Kidney tubule cell (primary cell): ENCODE measurements at regions not wholly inside any gene's neighbourhood (a gene's known extent, or its start where the extent isn't known, plus 50 kb on each side); places are given as distances from the start of the nearest gene placed in this dataset.
A peak's percentile ranks its signal among the peaks of the same experiment; 100 is the strongest.

Experiments used
- DNase-seq: peaks from one replicate; pipeline ENCODE4 v3.0.0-alpha.2; 2018; ENCODE audit warnings: low spot score

DNA sequence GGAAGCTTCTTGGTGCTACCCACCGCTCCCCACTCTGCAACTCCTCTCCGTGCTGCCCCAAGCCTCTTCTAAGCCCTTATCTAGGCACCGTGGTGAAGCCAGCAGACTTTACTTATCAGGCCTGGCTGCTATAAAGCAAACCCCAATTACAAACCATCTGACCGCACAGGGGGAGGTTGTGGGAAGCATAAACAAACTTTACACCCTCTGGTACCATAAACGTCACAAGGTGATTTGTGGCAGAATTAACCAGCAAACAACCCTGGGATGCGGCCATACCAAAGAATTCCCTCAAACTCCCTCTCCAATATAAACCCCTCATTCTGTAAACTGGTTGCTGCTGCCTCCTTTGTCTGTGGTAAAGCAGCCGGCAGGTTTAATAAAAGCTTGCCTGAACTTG is 55.2 kb downstream of the MAGEC2 start:
- DNase-seq, result no peak

DNA sequence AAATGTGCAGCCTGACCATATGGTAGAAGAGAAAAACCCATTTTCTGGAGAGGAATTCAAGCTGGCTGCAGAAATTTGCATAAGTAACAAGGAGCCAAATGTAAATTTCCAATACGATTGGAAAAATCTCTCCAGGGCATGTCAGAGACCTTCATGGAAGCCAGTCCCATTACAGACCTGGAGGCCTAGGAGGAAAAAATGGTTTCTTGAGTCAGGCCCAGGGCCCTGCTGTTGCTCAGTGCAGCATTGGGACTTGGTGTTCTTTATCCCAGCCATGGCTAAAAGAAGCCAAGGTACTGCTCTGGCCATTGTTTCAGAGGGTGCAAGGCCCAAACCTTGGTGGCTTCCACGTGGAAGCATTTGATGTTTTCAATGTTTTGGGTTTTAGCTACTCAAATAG is 70.6 kb downstream of the MAGEC2 start:
- DNase-seq, result no peak

DNA sequence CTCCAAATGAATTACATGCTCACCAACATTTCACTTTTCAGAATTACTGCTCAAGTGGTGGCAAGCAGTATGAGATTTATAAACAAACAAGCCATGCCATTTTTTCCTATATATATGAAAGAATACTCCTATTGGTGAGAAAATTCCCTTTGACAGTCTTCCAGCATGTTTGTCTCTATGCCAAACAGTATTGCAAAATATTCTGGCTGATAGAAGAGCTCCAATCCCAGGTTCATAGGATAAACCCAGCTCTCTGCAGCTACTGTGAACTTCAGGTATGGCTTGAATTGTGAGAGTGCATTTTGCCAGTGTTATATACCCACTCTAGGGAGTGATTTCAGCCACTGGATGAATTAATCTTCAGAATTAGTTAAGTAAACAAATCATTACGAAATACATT is 108.8 kb downstream of the MAGEC2 start:
- no peak for DNase-seq

DNA sequence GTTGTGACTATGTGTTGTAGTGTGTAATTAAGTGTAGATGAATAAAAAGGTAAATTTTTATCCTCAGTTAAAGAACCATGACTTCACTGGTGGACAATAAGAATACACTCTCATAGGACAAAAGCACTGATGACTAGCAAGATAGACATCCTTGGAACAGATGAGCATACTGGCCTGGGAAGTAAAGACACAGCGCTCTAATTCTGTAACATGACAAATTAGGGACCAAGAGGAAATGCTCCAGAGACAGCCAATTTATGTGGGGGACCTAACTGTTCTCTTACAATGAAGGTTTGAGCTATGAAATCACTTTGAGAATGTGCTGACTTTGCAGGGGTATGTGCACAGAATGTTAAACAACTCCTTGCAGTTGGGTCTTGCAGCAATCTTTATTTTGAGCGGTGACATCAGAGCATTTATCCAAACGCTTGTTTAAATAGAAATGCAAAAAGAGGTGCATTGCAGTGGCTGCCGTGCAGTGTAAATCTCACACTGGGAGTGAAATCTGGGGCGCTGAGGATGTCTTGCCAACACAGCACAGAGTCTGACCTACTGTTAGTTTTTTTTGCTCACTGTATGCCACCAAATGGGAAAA is 109.3 kb downstream of the MAGEC2 start:
- no peak for DNase-seq

DNA sequence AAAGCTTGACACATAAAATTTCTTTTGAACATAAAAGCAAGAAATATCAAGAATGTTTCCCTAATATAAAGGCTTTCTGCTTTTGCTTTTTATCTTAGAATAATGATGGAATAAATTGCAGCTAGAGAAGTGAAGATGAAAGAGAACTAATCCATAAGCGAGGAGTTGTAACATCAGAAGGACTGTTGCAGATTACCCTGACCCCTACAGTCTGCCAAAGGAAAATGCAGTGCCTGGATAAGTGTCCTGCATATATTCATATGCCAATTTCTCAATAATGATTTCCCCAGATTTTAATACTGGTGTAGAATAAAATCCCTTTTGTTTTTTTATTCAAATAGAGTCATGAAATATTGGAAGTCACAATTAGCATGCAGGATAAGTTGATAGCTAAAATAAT is 115.9 kb downstream of the MAGEC2 start:
- peak; percentile 6 for DNase-seq

DNA sequence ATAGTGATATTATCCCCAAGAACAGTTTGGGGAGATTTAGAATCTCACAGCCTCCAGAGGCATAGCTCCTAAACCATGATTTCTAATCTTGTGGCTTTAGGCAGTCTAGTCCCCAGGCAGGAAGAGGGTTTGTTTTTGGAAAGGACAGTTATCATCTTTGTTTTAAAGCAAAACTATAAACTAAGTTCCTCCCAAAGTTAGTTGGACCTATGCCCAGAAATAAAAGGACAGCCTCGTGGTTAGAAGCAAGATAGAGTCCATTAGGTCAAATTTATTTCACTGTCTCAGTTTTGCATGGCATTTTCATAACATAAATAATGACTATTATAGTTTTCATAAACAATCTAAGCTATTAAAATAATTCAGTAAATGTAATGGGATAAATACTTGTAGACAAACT is 120.5 kb downstream of the MAGEC2 start:
- no peak for DNase-seq

DNA sequence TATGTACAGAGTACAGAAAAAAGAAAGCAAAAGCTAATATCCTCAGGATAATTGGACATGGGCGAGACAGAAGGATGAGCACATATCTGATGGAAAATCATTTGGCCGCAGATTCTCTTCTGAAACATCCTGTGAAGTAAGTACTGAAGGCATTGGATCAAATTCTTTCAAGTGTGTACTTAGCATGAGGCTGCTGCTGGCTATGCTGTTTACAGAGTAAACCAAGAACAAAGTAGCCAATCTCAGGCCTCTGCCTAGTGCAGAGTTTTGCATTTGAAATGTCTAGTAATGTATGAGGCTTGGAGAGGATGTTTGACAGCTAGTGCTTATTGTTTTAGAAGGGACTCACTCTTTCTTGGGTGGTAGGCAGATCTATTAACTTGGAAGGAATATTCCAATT is 128.5 kb downstream of the MAGEC2 start:
- no peak for DNase-seq

DNA sequence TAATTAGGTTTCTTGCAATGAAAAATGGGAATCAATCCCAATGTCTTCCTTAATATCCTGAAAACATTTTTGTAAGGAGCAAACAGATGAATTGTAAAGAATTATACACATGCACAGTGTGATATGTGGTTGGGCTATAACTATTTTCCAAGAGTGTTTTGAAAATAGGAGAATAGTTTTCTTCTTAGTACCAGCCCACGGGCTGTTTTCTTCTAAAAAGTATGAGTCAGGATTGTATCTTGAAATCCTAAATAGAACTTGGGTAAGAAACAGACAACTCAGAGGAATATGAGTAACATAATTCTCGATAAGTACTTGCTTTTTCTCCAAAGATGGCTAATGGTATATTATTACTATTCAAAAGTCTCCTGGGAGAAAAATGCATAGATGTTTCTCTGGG is 136.7 kb downstream of the MAGEC2 start:
- DNase-seq, result no peak

DNA sequence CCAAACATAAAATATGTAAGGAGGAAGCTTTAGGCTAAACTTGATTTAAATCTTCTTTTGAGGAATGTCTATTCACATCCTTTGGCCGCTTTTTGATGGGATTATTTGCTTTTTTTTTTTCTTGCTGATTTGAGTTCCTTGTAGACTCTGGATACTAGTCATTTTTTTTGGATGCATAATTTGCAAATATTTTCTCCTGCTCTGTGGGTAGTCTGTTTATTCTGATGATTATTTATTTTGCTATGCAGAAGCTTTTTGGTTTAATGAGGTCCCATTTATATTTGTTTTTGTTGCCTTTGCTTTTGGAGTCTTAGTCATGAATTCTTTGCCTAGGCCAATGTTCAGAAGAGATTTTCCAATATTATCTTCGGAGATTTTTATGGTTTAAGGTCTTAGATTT is 144.9 kb downstream of the MAGEC2 start:
- no peak for DNase-seq

DNA sequence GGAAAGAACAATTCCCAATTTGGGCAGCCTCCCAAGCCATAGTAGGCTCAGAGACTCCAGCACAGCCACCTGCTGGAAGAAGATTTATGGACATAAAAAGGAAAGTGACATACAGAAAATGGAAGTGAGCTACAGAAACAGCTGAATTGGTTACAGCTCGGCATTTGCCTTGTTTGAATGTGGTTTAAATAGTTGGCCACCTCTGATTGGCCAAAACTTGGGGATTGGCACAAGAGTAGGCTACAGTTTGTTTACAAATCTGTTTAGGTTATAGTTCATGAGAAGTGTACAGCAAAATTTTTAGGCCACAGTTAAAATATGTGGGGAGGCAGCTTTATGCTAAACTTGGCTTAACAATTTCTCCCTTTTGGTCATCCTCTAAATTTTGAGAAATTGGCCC is 150.4 kb downstream of the MAGEC1 start:
- DNase-seq, result no peak

DNA sequence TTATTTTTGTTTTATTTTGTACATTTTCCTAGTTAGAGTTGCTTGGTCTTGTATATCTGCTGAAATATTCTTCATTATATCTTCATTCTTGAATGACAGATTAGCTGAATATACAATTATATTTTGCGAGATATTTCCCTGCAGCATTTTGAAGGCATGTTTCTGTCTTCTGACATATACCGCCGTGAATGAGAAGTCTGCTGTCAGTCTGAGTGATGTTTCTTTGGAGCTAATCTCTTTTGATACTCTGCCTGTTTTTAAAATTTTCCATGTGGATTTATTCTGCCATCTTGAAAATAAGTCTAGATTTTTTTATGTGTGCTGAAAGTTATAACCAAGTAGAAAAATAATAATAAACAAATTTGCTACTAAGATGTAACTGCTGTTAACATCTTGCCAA is 148.5 kb downstream of the MAGEC1 start:
- DNase-seq, result no peak

DNA sequence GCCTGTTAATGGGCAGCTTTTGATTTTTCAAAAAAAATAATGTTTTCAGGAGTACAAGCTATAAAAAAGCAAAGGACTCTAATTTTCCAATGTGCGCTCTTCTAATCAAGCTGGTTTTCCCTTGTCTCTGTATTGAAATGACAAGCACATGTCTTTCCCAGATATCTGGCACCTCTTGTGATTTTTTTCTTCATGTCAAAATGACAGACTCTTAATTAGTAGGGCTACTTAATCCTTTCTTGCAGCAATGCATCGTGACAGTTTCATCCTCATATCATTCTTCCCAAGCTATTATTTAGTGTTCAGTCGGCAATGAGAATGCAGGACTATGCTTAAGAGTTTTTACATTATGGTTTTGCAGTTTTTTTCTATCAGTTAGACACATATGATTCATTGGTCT is 139.5 kb downstream of the MAGEC1 start:
- DNase-seq, result no peak

DNA sequence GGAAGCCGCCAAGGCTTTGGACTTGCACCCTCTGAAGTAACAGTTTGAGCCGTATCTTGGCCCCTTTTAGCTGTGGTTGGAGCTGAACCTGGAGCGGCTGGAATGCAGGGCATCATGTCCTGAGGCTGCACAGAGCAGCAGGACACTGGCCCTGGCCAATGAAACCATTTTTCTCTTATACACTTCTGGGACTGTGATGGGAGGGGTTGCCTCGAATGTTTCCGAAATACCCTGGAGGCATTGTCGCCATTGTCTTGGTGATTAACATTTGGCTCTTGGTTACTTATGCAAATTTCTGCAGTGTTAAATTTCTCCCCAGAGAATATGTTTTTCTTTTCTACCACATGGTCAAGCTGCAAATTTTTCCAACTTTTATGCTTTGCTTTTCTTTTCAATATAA is 137.2 kb downstream of the MAGEC1 start:
- DNase-seq, result no peak

DNA sequence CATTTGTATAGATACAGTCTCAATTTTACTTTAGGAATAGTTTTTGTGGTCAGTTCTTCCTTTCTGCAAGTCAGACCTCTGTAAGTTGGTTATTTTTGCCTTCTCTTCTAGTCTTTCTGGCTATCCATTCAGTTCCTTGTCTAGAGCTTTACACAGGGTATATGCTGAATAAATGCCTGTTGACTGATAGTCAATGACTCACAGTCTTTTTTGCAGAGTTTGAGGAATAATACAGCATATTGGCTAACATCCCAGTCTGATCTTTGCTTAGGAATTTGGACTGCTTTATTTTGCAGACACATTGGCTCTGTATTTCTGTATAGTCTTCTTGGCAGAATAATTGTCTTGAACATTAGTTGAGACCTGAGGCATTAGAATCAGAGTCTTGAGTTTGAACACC is 132.4 kb downstream of the MAGEC1 start:
- DNase-seq, result no peak

DNA sequence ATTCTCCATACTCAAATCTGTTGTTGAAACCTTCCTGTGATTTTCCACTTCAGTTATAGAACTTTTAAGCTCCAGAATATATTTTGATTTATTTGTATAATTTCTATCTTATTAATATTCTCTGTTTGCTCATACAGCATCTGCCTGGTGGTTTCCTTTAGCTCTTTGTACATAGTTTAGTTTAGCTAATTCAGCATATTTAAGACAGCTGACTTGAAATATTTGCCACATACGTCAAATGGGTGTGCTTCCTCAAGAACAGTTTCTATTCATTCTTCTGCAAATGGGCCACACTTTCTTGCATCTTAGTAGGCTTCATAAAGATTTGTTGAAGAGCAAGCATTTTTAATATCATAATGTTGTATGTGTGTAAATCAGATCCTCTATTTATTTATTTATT is 101.8 kb downstream of the MAGEC1 start:
- DNase-seq, result no peak

DNA sequence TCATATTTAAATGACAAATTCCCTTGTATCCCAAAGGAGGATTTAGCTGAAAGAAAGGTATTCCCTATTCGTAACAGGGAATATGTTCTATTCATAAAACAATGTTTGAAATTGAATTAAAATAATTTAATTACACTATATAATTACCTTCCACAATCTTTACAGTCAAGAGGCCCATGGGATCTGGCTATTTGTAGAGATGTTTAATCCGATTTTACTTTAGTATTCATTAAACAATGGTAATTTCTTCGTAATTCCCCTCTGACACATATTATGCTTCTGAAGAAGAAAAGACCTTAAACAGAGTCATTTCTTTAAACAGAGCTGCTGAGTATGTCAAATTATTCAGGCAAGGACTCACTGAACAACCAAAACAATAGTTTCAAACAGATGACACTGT is 98.8 kb downstream of the MAGEC1 start:
- no peak for DNase-seq

DNA sequence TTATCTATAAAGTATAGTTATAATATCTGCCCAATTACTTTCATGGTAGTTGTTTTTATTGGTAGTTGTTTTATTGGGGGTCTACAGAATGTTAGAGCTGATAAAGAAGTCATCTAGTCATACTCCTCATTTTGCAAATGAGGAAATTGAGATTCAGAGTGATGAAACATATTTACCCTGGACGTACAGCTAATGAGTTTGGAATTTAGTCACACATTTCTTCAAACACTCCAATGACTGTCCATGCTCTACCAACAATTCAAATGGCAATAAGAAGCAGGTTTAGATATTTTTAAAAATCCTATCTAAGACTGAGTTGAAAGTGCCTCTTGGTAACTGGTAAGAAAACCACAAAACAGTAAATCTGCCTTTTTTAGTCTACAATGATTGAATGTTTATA is 98.2 kb downstream of the MAGEC1 start:
- DNase-seq, result peak; percentile 17

DNA sequence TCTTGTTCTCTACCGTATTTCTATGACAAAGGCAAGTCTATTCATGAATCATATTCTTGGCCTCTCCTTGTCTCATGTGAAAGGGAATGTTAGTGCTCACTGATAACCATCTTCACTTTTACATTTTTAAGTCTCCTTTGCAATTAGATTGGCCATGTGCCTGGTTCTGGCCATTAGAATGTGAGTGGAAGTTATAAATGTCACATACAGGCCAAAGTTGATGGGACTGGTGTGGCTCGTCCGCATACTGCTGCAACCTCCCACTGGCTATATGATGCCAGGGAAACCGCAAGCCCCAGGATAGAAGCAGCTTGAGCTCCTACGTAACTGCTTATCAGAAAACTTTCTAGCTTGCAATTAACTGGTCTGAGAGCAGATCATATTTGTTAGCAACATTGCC is 86.1 kb downstream of the MAGEC1 start:
- DNase-seq, result no peak

DNA sequence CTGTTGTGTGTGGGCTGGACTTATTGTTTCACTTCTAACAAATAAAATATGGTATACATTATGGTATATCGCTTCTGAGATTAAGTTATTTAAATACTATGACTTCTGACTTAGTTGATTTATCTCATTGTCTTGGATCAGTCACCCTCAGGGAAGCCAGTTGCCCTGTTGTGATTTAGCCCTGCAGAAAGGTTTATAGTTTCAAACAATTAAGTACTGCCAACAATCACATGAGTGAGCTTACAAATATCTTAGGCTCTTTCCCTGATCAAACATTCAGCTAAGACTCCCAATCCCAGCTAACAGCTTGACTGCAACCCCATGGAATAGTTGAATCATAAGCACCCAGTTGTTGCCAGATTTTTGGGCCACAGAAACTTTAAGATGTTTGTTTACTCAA is 85.4 kb downstream of the MAGEC1 start:
- no peak for DNase-seq

DNA sequence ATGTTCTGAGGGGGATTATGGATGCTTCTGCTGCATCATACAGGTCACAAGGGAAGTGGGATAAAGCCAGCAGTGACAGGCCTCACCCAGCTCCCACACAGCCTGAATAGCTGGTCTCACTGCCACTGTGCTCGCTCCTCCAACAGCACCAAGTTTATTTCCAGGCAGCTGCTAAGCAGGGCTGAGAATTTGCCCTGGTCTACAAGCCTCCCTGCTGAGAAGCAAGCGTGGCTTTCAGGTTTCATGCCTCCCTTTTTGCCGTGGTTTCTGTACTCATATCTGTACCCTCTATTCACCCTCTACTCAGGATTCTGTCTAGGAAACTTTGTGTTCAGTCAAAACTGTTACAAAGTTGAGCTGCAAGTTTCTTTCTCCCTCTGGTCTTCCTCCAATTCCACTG is 78.6 kb downstream of the MAGEC1 start:
- DNase-seq, result no peak

DNA sequence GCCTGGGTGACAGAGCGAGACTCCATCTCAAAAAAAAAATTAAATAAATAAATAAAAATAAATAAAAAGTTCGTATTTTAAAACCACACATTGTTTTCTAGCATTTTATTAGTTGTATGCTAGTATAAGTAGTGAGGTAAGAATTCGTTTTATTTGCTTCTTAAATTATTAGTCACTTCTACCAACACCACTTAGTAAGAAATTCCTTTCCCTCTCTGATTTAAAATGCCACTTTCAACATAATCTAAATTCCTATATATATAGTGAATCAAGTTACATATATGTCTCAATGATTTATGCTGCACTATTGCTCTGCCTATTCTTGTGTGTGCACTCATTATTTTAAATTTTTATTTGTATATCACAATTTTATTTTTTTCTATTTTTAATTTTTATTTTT is 72.1 kb downstream of the MAGEC1 start:
- no peak for DNase-seq

DNA sequence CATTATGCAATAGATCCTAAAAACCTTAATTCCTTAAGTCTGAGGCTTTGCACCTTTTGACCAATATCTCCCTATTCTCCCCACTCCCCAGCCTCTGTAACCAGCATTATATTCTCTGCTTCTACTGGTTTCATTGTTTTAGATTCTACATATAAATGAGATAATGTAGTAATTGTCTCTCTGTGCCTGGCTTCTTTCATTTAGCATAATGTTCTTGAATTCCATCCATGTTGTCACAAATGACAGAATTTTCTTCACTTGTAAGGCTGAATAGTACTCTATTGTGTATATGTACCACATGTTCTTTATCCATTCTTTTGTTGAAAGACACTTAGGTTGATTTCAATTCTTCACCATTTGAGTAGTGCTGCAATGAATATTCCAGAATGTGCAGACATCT is 66.0 kb downstream of the MAGEC1 start:
- DNase-seq, result no peak

DNA sequence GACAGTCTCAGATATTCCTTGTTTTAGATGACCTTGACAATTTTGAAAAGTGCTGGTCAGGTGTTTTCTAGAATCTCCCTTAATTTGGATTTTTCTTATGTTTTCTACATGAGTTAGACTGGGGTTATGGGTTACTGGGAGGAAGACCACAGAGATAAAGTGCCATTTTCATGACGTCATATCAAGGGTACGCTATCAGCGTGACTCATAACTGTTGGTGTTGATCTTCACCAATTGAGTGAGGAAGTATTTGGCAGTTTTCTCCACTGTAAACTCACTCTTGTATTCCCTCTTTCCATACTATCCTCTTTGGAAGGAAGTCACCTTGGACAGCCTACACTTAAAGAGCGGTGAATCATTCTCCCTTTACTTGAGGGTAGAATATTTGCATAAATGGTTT is 56.9 kb downstream of the MAGEC1 start:
- DNase-seq, result no peak
